PC-3 (cell line): ENCODE measurements at regions not wholly inside any gene's neighbourhood (a gene's known extent, or its start where the extent isn't known, plus 50 kb on each side); places are given as distances from the start of the nearest gene placed in this dataset.
A peak's percentile ranks its signal among the peaks of the same experiment; 100 is the strongest.

Experiments
- ATAC-seq: fragments of 200-7000 bp; cut with Tn5 transposase; 2 replicates; pipeline ENCODE4 v1.9.1; 2020; ENCODE audit warnings: mild to moderate bottlenecking, moderate library complexity
- BruUV-seq: library from RNA; stranded (reverse); fragments of 400-500 nt; replicated peaks from 2 replicates; lab custom pipeline; 2021; lab: Mats Ljungman, UMichigan
- CTCF ChIA-PET: fragments of 300-600 bp; sonication (Branson Sonifier 250); formaldehyde crosslinking; loops from one replicate; lab custom pipeline; 2022; ENCODE audit warnings: antibody characterized with exemption; lab: Charles Lee
- POLR2A ChIA-PET: fragments of 300-600 bp; sonication (Branson Sonifier 250); formaldehyde crosslinking; loops from one replicate; lab custom pipeline; 2022; ENCODE audit warnings: antibody characterized with exemption; ENCODE audit not compliant: unreplicated experiment; lab: Charles Lee
- DNase-seq: peaks from one replicate; pipeline ENCODE4 v3.0.0-alpha.2; 2015
- H2AFZ ChIP-seq: fragments of 300-600 bp; sonication (generic); 2 replicates; pipeline ENCODE4 v1.6.0; 2016; ENCODE audit warnings: antibody characterized with exemption, low read length
- H3F3A ChIP-seq: fragments of 300-600 bp; sonication (generic); one replicate; pipeline ENCODE4 v1.6.0; 2017; ENCODE audit warnings: antibody characterized with exemption, low read length, control low read depth, mild to moderate bottlenecking; ENCODE audit not compliant: unreplicated experiment
- H3K27ac ChIP-seq: fragments of 300-600 bp; sonication (generic); 2 replicates; pipeline ENCODE4 v1.5.1; 2016; ENCODE audit warnings: mild to moderate bottlenecking, low read length
- H3K27me3 ChIP-seq: fragments of 300-600 bp; sonication (generic); 2 replicates; pipeline ENCODE4 v1.6.1; 2016; ENCODE audit warnings: low read length, mixed read lengths
- H3K36me3 ChIP-seq: fragments of 300-600 bp; sonication (generic); 2 replicates; pipeline ENCODE4 v1.6.1; 2016; ENCODE audit warnings: low read depth, mixed run types, low read length, mixed read lengths
- H3K4me1 ChIP-seq: fragments of 300-600 bp; sonication (generic); 2 replicates; pipeline ENCODE4 v1.5.1; 2016; ENCODE audit warnings: low read length; ENCODE audit not compliant: insufficient read depth
- H3K4me2 ChIP-seq: fragments of 300-600 bp; sonication (generic); 2 replicates; pipeline ENCODE4 v1.6.0; 2016; ENCODE audit warnings: low read length
- H3K4me3 ChIP-seq: fragments of 300-600 bp; sonication (generic); 2 replicates; pipeline ENCODE4 v1.5.1; 2016; ENCODE audit warnings: mild to moderate bottlenecking, low read length, mixed read lengths
- H3K79me2 ChIP-seq: fragments of 300-600 bp; sonication (generic); 2 replicates; pipeline ENCODE4 v1.6.1; 2017; ENCODE audit warnings: low read length, mixed read lengths
- H3K9ac ChIP-seq: fragments of 300-600 bp; sonication (generic); 2 replicates; pipeline ENCODE4 v1.6.0; 2016; ENCODE audit warnings: mild to moderate bottlenecking, low read length
- H3K9me2 ChIP-seq: fragments of 300-600 bp; sonication (generic); replicated peaks from 2 replicates; pipeline ENCODE4 v1.6.1; 2016; ENCODE audit warnings: mixed run types, low read length, mixed read lengths
- H3K9me3 ChIP-seq: fragments of 300-600 bp; sonication (generic); 2 replicates; pipeline ENCODE4 v1.6.1; 2016; ENCODE audit warnings: low read length, mixed read lengths
- H4K20me1 ChIP-seq: fragments of 300-600 bp; sonication (generic); 2 replicates; pipeline ENCODE4 v1.6.1; 2016; ENCODE audit warnings: low read length, mixed read lengths
- EZH2 ChIP-seq: fragments of 300-600 bp; sonication (generic); IDR thresholded peaks from one replicate; pipeline ENCODE4 v1.6.1; 2017; ENCODE audit warnings: antibody characterized with exemption, mild to moderate bottlenecking, low read length; ENCODE audit not compliant: unreplicated experiment
- EZH2phosphoT487 ChIP-seq: fragments of 300-600 bp; sonication (generic); IDR thresholded peaks from 2 replicates; pipeline ENCODE4 v1.6.1; 2018; ENCODE audit warnings: mild to moderate bottlenecking, antibody characterized with exemption, low read length, borderline replicate concordance
- intact Hi-C: fragments of 100-400 bp; cut with micrococcal nuclease; formaldehyde crosslinking; loops from 2 replicates; pipeline ENCODE4 v1.9.0; 2023
- TF ChIP-seq, protein P1 (sequence below): fragments of 300-600 bp; sonication (generic); conservative IDR thresholded peaks from 2 replicates; pipeline ENCODE4 v1.5.1; 2017; ENCODE audit warnings: antibody characterized with exemption, low read depth, mild to moderate bottlenecking, low read length

DNA sequence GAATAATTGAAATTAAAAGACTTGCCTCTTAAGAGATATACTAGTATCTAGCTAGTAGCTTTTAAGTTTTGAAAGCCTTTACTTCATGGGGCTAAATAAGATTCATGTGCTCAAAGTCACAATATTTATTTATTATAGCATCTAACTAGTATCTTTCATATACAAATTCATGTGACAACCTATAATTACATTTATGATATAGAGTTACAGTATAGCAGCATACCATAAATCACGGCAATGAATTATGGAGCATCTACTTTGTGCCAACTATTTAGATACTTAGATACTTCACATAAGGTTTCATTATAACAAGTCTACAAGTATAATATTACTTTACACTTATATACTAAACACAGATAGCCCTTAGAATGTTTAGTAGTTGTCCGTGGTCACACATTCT is 229.4 kb downstream of the TPRG1 start:
- no peak for ATAC-seq
- Histone ChIP-seq H3F3A (no peaks in the 10 kb centered on the region), H3K27me3 (no peaks in the 10 kb centered on the region), H3K36me3 (no peaks in the 10 kb centered on the region), H3K27ac (no peak overlapping the region), H3K4me3 (no peak overlapping the region), H3K4me2 (no peak overlapping the region), H3K79me2 (no peaks in the 10 kb centered on the region), H3K9me3 (no peaks in the 10 kb centered on the region), H4K20me1 (no peaks in the 10 kb centered on the region), H3K9ac (no peak overlapping the region), H3K9me2 (no peaks in the 10 kb centered on the region), H3K4me1 (peaks cover 10% of the 10 kb centered on the region), H2AFZ (no peak overlapping the region)
- DNase-seq, result no peak
- no peak for TF ChIP-seq EZH2phosphoT487
- TF ChIP-seq, protein P1, sequence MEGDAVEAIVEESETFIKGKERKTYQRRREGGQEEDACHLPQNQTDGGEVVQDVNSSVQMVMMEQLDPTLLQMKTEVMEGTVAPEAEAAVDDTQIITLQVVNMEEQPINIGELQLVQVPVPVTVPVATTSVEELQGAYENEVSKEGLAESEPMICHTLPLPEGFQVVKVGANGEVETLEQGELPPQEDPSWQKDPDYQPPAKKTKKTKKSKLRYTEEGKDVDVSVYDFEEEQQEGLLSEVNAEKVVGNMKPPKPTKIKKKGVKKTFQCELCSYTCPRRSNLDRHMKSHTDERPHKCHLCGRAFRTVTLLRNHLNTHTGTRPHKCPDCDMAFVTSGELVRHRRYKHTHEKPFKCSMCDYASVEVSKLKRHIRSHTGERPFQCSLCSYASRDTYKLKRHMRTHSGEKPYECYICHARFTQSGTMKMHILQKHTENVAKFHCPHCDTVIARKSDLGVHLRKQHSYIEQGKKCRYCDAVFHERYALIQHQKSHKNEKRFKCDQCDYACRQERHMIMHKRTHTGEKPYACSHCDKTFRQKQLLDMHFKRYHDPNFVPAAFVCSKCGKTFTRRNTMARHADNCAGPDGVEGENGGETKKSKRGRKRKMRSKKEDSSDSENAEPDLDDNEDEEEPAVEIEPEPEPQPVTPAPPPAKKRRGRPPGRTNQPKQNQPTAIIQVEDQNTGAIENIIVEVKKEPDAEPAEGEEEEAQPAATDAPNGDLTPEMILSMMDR, result no peak
- intact Hi-C loops, result no loop called here
- no TSS peak for BruUV-seq
- ChIA-PET POLR2A (no interaction called here), CTCF (no interaction called here)

GRCh38 chr3:189403194-189403593 is 228.0 kb upstream of the TP63 start:
- Histone ChIP-seq H3K79me2 (no peaks in the 10 kb centered on the region), H3K9ac (no peak overlapping the region), H4K20me1 (no peaks in the 10 kb centered on the region), H3K27me3 (no peaks in the 10 kb centered on the region), H3F3A (no peaks in the 10 kb centered on the region), H3K9me3 (no peaks in the 10 kb centered on the region), H3K27ac (no peak overlapping the region), H3K4me3 (no peak overlapping the region), H3K36me3 (no peaks in the 10 kb centered on the region), H3K4me2 (no peak overlapping the region), H3K9me2 (no peaks in the 10 kb centered on the region), H3K4me1 (peaks cover 10% of the 10 kb centered on the region), H2AFZ (no peak overlapping the region)
- BruUV-seq, result no TSS peak
- POLR2A ChIA-PET, result no interaction called here
- TF ChIP-seq, protein P1, result no peak
- TF ChIP-seq EZH2, result no peak
- TF ChIP-seq EZH2phosphoT487, result no peak
- DNase-seq, result no peak
- intact Hi-C loops, result no loop called here
- CTCF ChIA-PET, result no interaction called here
- ATAC-seq, result no peak

DNA sequence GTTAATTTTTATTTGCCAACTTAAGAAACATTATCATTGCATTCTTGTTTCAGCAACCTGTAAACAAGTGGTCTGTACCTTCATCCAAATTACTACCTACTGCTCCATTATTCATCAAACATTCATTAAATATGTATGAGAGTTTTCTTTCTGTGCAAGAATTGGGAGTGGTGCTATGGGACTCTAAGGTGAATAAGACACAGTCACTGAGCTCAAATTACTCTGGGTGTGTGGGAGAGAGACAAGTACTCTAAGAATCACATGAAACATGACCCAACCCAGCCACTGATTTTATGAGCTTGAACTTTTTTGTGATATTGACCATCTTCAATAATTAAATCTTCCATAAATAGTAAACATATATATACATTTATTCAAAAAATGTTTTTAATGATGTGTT is 227.2 kb upstream of the TP63 start:
- POLR2A ChIA-PET, result no interaction called here
- Histone ChIP-seq H3K27ac (no peak overlapping the region), H3K79me2 (no peaks in the 10 kb centered on the region), H3K9ac (no peak overlapping the region), H2AFZ (no peak overlapping the region), H3F3A (no peaks in the 10 kb centered on the region), H3K9me2 (no peaks in the 10 kb centered on the region), H3K4me3 (no peak overlapping the region), H3K4me1 (peaks cover 10% of the 10 kb centered on the region), H4K20me1 (no peaks in the 10 kb centered on the region), H3K9me3 (no peaks in the 10 kb centered on the region), H3K27me3 (no peaks in the 10 kb centered on the region), H3K4me2 (no peak overlapping the region), H3K36me3 (no peaks in the 10 kb centered on the region)
- CTCF ChIA-PET, result no interaction called here
- DNase-seq, result peak; percentile 66
- ATAC-seq, result peak; percentile 95
- intact Hi-C loops, result no loop called here
- BruUV-seq, result no TSS peak
- TF ChIP-seq, protein P1, result no peak
- TF ChIP-seq EZH2 (no peak), EZH2phosphoT487 (no peak)
